ENCODE measurements at regions not wholly inside any gene's neighbourhood (a gene's known extent, or its start where the extent isn't known, plus 50 kb on each side); places are given as distances from the start of the nearest gene placed in this dataset.

DNA sequence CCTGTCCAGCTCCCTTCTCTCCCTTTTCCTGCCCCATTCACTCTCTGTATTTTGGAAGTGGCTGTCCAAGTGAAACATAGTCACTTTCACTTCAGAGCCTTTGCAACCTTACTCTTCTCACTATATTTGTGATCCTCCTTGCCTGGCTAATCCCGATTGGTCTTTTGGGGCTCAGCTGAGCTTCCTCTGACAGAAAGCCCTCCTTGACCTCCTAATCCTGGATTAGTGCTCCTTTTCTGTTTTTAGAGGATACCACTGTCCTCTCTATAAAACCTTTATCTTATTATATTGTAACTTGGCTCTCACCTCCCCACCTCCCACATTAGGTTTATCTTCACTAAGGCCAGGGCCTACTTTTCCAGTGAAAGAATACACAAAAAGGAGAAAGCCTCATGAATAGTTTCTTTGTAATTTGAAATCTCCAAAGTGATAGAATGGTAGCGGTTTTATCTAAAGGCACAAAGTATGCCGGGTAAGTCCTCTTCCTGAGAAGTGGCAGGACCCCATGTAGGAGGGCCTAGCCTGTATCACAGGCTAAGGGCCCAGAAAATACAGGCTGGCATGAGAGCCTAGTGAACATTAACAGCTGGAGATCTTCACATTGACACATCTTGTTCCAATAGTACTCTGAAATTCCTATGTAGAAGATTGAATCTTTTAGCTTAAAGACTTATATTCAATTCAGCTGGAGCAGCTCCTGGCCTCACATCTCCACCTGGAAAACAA is 83.1 kb upstream of the GAREM1 start:
- no peaks in the 10 kb centered on the region for H3K36me3 Mint-ChIP-seq (ENCODE audit: insufficient read depth)
- peaks cover 5% of the 10 kb centered on the region for H3K27me3 Mint-ChIP-seq
- H3K4me1 Mint-ChIP-seq (ENCODE audit: low read depth), result peaks cover 8% of the 10 kb centered on the region
- H3K27ac Mint-ChIP-seq, result no peak overlapping the region
- DNase-seq (ENCODE audit: low spot score, unreplicated experiment), result no peak
- no peak overlapping the region for H3K4me3 Mint-ChIP-seq (ENCODE audit: low read depth)
- TF ChIP-seq, protein P1, sequence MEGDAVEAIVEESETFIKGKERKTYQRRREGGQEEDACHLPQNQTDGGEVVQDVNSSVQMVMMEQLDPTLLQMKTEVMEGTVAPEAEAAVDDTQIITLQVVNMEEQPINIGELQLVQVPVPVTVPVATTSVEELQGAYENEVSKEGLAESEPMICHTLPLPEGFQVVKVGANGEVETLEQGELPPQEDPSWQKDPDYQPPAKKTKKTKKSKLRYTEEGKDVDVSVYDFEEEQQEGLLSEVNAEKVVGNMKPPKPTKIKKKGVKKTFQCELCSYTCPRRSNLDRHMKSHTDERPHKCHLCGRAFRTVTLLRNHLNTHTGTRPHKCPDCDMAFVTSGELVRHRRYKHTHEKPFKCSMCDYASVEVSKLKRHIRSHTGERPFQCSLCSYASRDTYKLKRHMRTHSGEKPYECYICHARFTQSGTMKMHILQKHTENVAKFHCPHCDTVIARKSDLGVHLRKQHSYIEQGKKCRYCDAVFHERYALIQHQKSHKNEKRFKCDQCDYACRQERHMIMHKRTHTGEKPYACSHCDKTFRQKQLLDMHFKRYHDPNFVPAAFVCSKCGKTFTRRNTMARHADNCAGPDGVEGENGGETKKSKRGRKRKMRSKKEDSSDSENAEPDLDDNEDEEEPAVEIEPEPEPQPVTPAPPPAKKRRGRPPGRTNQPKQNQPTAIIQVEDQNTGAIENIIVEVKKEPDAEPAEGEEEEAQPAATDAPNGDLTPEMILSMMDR (IDR thresholded peaks at IDR 0.05; ENCODE audit: unreplicated experiment), result no peak
- peaks cover 3% of the 10 kb centered on the region for H3K9me3 Mint-ChIP-seq (ENCODE audit: low read depth)

DNA sequence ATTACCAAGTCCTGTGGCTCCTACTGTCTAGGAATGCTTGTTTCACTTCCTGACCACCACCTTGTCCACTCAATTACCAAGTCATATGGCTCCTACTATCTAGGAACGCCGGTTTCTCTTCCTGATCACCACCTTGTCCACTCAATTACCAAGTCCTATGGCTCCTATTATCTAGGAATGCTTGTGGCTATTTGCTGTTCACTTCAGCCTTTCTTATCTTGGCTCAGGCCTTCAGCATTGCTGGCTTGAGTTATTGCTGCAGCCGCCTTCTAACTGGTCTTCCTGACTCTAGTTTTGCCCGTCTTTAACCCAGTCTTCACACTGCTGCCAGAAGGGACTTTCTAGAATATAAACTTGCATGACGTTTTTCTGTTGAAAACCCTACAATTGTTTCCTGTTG is 82.5 kb upstream of the GAREM1 start:
- no peaks in the 10 kb centered on the region for H3K36me3 Mint-ChIP-seq (ENCODE audit: insufficient read depth)
- H3K4me3 Mint-ChIP-seq (ENCODE audit: low read depth), result no peak overlapping the region
- DNase-seq (ENCODE audit: low spot score, unreplicated experiment), result no peak
- H3K27ac Mint-ChIP-seq, result no peak overlapping the region
- peaks cover 11% of the 10 kb centered on the region for H3K4me1 Mint-ChIP-seq (ENCODE audit: low read depth)
- peaks cover 3% of the 10 kb centered on the region for H3K9me3 Mint-ChIP-seq (ENCODE audit: low read depth)
- H3K27me3 Mint-ChIP-seq, result peaks cover 5% of the 10 kb centered on the region
- TF ChIP-seq, protein P1 (IDR thresholded peaks at IDR 0.05; ENCODE audit: unreplicated experiment), result no peak

DNA sequence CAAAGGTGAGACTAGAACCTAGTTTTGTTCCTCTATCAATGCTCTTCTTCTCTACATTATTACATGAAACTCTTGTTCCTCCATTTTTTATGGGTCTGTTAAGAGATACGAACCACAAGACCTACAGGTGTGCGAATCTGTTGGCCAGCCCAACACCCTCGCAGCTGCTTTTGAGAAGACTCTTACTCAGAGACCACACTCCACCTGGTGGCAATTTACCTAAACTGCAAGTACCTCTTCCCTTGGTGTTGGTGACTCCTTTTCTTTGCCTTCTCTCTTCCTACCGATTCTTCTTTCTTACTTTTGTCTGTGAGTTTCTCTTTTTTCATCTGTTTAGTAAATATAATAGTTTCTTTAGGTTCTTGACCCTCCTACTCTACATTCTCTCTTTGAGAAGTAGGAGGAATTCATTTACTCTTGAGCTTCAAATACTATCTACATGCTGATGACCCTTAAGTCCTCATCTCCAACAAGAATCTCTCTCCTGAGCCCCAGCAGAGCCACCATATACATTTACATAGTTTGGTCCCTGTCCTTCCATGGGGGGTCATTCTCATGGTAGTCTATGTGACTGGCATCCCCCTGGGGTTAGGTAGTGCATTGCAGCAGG is 81.8 kb upstream of the GAREM1 start:
- H3K4me3 Mint-ChIP-seq (ENCODE audit: low read depth), result no peak overlapping the region

DNA sequence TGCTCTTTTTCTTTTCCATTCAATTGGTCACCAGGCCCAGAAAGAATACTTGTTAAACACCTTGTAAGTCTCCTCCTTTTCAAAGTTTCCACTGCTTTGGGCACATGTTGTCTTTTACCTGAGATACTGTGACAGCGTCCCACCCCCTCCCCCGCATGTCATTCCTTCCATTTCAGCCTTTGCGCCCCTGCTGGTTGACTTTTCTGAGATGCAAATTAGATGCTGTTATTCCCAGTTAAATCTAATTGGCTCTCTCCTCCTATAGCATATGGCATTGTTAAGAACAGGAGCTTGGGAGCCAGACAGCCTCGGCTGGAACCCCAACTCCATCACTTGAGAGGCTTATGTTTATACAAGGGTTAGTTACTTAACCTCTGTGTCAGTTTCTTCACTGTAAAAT is 80.3 kb upstream of the GAREM1 start:
- Mint-ChIP-seq H3K36me3 (ENCODE audit: insufficient read depth) (no peaks in the 10 kb centered on the region), H3K27ac (no peak overlapping the region), H3K9me3 (ENCODE audit: low read depth) (peaks cover 3% of the 10 kb centered on the region), H3K4me1 (ENCODE audit: low read depth) (peaks cover 11% of the 10 kb centered on the region), H3K27me3 (peaks cover 8% of the 10 kb centered on the region), H3K4me3 (ENCODE audit: low read depth) (no peak overlapping the region)
- TF ChIP-seq, protein P1 (IDR thresholded peaks at IDR 0.05; ENCODE audit: unreplicated experiment), result peak; percentile 35
- DNase-seq (ENCODE audit: low spot score, unreplicated experiment), result no peak

More for the DNA sequence above, 81.8 kb upstream of the GAREM1 start:
- Mint-ChIP-seq H3K27me3 (peaks cover 5% of the 10 kb centered on the region), H3K36me3 (ENCODE audit: insufficient read depth) (no peaks in the 10 kb centered on the region), H3K27ac (no peak overlapping the region), H3K9me3 (ENCODE audit: low read depth) (peaks cover 3% of the 10 kb centered on the region), H3K4me1 (ENCODE audit: low read depth) (peaks cover 11% of the 10 kb centered on the region)
- TF ChIP-seq, protein P1 (IDR thresholded peaks at IDR 0.05; ENCODE audit: unreplicated experiment), result peak; percentile 70
- DNase-seq (ENCODE audit: low spot score, unreplicated experiment), result peak; percentile 23

DNA sequence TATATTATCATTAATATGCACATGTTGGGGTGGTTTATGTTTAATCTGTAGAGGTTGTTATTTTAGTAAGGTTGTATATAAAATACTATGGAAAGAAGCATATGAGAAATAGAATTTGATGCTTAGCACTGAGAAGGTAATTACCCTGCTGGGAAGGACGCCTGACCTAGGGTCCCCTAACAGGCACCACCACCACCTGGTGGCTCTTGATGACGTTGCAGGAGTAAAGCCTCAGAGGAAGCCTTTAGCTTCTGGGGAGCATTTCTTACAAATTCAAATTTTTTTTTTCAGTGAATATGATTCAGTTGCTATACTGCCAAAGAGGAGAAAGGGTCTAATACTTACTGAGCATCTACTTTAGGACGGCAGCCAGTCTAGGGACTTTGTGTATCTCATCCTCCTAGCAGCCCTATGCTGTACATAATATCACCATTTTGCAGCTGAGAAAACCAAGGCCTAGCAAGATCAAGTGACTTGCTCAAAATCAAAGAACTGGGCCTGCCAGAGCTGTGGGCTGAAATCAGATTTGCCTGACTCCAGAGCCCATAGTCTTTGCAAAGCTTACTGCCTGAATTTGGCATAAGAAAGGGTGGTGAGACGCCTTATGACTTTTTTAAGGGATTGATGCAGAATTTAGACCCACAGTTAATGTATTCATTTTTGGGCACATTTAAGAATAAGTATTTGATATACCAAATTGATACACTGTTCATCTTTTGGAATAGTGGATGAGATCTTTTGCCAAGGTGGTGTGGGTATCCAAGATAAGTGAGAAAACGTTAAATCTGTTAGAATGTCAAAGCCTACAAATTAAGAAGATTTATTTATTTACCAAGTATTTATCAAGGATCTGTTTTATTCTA is 78.8 kb upstream of the GAREM1 start:
- Mint-ChIP-seq H3K4me1 (ENCODE audit: low read depth) (peaks cover 11% of the 10 kb centered on the region), H3K27ac (no peak overlapping the region), H3K4me3 (ENCODE audit: low read depth) (no peak overlapping the region), H3K36me3 (ENCODE audit: insufficient read depth) (no peaks in the 10 kb centered on the region), H3K27me3 (peaks cover 8% of the 10 kb centered on the region), H3K9me3 (ENCODE audit: low read depth) (no peaks in the 10 kb centered on the region)
- TF ChIP-seq, protein P1 (IDR thresholded peaks at IDR 0.05; ENCODE audit: unreplicated experiment), result peak; percentile 89
- peak; percentile 29 for DNase-seq (ENCODE audit: low spot score, unreplicated experiment)

All from progenitor cell of endocrine pancreas (in vitro differentiated cells).